GM19043 (cell line): ENCODE measurements at regions not wholly inside any gene's neighbourhood (a gene's known extent, or its start where the extent isn't known, plus 50 kb on each side); places are given as distances from the start of the nearest gene placed in this dataset.
A peak's percentile ranks its signal among the peaks of the same experiment; 100 is the strongest.
"Not testable (repeated sequence)": the region's sequence is repeated elsewhere in the genome, so short reads cannot be mapped to it uniquely, and the experiment has no call there.

Experiments
- ATAC-seq: cut with Tn5 transposase; IDR thresholded peaks from one replicate; pipeline ENCODE4 v1.9.1; 2021; ENCODE audit warnings: low read depth; ENCODE audit not compliant: unreplicated experiment

GRCh38 chrX:5708251-5708650 lies 520.4 kb downstream of the NLGN4X start:
- no peak for ATAC-seq

GRCh38 chrX:5702890-5703289 lies 525.8 kb downstream of the NLGN4X start:
- no peak for ATAC-seq

- ATAC-seq = no peak
Measured at GRCh38 chrX:5695971-5696370, 532.7 kb downstream of the NLGN4X start.

- no peak for ATAC-seq
Measured at GRCh38 chrX:5683996-5684395, 544.7 kb downstream of the NLGN4X start.

DNA sequence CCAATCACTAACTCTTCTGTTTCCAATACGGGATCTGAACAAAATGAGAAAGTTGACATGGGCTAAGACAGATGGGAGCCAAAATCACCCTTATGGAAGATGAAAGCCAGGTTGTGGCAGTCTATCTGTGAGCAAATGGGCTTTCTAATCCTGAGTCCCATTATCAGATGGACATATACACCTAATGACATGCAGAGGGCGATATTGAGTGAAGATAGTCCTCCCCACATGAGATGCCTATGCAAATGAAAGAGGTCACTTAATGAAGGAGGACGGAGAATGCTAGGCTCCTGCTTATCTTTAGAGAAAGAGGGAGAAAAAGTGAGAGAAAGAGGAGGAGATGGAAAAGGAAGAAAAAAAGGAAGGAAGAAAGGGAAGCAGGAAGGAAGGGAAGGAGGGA lies 547.5 kb downstream of the NLGN4X start:
- no peak for ATAC-seq

DNA sequence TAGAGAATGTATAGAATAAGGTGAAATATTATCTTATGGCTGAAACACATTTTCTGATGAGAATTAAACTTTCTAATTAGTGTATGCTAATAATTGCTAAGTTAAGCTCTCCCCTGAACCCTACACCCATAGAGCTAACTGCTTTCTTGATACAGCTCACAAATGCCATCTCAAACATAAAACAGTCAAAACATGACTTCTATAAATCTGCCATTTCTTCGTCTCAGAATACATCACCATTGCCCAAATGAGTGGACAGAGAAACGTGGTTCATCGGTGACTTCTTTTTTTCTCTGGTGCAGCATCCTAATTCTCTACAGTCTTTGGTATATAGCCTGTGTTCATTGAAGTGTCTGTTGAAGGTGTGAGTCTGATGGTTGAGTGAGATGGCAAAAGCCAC lies 554.6 kb downstream of the NLGN4X start:
- ATAC-seq = no peak

DNA sequence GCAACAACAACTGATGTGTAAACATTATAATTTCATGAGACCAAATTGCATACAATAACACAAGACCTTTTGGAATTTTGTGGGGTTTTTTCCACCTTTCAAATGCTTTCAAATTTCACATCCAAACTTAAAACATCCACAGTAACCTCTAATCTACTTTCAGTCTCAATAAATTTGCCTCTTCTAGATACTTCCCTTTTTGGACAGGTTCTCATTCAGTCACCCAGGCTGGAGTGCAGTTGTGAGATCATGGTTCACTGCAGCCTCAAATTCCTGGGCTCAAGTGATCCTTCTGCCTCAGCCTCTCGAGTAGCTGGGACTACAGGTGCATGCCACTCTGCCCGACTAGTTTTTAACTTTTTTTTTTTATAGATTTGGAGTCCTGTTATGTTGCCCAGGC lies 556.6 kb downstream of the NLGN4X start:
- no peak for ATAC-seq

GRCh38 chrX:5666689-5667088 lies 562.0 kb downstream of the NLGN4X start:
- not testable (repeated sequence) for ATAC-seq

DNA sequence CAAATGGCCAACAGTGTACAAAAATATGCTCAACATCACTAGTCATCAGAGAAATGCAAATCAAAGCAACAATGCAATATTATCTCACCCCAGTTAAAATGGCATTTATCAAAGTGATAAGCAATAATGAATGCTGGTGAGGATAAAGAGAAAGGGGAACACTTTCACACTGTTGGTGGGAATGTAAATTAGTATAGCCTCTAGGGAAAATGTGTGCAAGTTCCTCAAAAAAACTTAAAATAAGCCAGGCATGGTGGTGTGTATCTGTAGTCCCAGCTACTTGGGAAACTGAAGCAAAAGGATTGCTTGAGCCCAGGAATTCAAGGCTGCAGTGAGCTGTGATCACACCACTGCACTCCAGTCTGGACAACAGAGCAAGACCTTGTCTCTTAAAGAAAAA lies 572.1 kb downstream of the NLGN4X start:
- no peak for ATAC-seq

DNA sequence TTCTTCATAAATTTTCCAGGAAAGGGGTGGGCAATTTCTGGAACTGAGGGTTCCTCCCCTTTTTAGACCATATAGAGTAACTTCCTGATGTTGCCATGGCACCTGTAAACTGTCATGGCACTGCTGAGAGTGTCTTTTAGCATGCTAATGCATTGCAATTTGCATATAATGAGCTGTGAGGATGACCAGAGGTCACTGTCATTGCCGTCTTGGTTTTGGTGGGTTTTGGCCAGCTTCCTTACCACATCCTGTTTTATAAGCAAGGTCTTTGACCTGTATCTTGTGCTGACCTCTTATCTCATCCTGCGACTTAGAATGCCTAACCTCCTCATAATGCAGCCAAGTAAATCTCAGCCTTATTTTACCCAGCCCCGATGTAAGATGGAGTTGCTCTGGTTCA lies 577.8 kb downstream of the NLGN4X start:
- ATAC-seq = no peak

DNA sequence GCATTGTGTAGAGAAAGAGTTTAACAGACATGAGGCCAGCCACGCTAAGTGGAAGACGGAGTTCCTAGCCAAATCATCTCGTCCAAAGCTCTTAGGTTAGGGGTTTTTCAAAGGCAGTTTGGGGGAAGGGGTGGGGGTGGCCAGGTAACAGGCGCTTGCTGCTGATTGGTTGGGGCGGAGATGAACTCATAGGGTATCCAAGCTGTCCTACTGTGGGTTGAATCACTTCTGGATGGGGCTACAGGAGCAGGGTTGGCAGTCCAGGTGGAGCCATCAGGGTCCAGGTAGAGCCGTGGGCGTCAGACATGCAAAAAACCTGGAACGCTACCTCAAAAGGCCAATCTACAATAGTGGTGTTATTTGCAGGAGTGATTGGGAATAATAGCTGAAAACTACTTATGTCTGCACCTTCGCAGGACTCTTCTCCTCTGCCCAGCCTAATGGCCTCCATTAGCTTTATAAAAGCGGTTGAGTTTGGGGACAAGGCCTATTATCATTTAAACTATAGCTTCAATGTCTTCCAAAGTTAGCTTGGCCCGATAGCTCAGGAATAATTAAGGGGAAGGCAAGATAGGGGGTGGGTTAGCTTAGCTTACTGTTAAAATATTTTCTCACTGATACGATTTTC lies 579.6 kb downstream of the NLGN4X start:
- ATAC-seq = no peak

GRCh38 chrX:5646818-5647217 lies 581.8 kb downstream of the NLGN4X start:
- ATAC-seq = peak; percentile 96

DNA sequence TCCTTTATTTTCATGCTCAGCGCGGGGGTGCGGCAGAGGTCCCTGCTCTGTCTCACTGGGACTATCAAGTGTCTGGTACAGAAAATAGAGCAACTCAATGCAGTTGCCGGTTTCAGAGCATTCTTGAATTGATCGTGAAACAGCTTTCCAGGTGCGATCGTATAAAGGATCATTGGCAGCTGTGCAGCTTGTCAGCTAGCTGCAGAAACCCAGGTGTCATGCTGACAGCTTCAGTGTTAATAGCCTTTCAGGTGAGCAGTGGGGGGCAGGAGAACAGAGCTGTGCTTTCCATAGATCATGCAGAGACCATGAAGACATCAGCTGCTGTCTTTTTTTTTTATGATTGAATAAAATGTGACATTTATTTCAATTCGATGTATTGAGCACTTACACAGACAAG lies 583.9 kb downstream of the NLGN4X start:
- ATAC-seq = no peak

DNA sequence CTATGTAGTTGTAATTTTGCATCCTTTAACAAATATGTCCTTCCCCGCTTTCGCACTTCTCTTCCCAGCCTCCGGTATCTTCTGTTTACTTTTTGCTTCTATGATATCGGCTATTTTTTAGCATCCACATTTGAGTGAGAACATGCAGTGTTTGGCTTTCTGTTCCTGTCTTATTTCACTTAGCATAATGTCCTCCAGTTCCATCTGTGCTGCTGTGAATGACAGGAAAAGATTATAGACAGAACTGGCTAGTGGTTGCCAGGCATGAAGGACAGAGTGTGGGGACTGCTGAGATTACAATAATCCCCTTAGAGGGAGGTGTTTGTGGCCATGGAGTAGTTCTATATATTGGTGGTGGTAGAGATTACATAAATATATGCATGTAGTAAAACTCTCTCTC lies 588.6 kb downstream of the NLGN4X start:
- ATAC-seq = no peak

DNA sequence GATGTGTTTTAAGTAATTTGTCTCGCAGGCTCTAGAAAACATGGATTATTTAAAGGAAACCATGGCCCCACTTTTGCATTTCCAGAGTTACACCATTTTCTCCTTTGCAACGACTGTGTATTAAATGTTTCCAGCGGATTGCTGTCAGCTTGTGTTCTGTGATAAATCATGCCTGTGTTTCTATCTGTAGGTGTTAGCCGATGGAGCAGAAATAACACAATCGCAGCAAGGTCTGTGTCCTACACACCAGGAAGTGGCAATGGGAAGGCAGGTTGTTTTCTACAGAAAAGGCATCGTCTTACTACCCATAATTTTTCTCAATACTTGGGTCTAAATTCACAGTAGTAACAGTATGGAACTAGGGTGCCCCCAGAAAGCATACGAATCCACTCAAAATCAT lies 590.1 kb downstream of the NLGN4X start:
- ATAC-seq = no peak

DNA sequence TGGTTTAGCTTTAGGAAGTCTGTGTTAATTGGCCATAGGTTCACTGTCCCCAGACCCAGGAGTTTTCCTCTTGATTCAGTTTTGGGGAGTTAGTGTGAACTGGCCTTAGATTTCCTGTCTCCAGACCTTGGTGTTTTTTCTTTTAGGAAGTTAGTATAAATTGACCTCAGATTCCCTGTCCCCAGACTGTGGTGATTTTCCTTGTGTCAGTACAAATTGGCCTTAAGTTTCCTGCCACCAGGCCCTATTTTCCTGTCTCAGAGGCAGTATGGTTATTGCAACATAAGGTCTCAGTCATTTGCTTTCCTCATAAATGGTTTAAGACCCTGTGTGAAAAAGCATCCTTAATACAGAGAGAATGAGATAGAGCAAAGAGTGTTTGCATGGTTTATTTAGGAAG lies 595.8 kb downstream of the NLGN4X start:
- no peak for ATAC-seq

DNA sequence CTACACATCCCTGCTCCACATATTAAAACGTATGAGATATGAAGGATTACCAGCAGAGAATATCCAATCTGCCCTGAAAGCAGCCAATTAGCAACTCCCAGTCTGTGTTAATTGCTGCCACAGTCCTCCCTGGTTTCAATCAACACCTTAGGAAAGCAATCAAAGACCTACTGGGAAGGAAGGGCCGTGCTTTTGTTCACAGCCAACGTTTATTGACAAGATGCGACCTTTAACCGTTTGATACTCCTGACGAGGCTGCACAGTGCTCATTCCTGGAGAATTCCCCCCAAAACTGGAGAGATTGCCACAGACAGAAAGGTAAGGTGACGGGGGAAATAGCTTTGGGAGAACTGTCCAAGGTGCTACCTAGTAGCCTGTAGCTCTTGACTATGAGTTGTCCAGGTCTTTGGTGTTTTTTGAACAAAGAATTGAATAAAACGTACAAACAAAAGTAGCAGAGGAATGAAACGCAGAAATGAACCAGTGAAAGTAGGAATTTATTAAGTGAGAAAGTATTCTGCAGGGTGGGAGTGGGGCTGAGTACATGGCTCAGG lies 596.5 kb downstream of the NLGN4X start:
- no peak for ATAC-seq

DNA sequence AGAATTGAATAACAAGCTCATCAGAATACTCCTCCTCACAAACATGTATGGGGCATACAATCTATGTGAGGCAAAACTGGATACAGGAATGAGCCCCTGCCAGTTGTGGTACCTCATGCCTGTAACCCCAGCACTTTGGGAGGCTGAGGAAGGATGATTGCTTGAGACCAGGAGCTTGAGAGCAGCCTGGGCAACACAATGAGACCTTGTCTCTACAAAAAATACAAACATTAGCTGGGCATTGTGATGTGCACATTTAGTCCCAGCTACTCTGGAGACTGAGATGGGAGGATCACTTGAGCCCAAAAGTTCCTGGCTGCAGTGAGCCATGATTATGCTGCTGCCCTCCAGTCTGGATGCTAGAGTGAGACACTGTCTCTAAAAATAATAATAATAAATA lies 611.0 kb downstream of the NLGN4X start:
- ATAC-seq = no peak

GRCh38 chrX:5595570-5595969 lies 633.1 kb downstream of the NLGN4X start:
- ATAC-seq = no peak

- ATAC-seq = no peak
Measured at GRCh38 chrX:5586726-5587125, 641.9 kb downstream of the NLGN4X start.

DNA sequence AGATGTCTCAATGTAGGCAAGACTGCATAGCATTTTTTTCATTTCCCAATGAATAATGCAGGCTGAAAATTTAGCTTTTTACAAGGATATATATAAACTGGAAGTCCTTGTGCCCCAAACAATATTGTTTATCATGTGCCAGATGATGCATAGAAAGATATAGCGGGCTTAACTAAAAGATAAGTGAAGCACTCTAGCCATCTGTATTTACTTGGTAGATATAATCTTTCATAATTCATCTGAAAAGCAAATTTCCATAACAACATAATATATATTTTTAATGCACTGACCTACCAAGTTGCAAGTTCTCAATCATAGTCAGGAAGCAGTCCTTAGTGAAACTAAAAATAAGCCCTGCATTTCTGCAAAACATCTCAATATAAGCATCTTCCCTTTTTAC lies 653.3 kb downstream of the NLGN4X start:
- ATAC-seq = no peak

- no peak for ATAC-seq
Measured at GRCh38 chrX:5568934-5569333, 659.7 kb downstream of the NLGN4X start.

- no peak for ATAC-seq
Measured at GRCh38 chrX:5559386-5559785, 669.3 kb downstream of the NLGN4X start.
